OCI-LY3 (cell line): ENCODE measurements at regions not wholly inside any gene's neighbourhood (a gene's known extent, or its start where the extent isn't known, plus 50 kb on each side); places are given as distances from the start of the nearest gene placed in this dataset.

Experiments used
- EZH2phosphoT487 ChIP-seq: fragments of 200-600 bp; shearing (Covaris generic); IDR thresholded peaks from 2 replicates; pipeline ENCODE4 v1.6.1; 2018; ENCODE audit warnings: antibody characterized with exemption, mixed run types, low read depth
- TF ChIP-seq, protein P1 (sequence below): fragments of 200-600, 300-600 bp; sonication (generic); IDR thresholded peaks from 2 replicates; pipeline ENCODE4 v1.5.1; 2014; ENCODE audit warnings: antibody characterized with exemption, low read length, low read depth

DNA sequence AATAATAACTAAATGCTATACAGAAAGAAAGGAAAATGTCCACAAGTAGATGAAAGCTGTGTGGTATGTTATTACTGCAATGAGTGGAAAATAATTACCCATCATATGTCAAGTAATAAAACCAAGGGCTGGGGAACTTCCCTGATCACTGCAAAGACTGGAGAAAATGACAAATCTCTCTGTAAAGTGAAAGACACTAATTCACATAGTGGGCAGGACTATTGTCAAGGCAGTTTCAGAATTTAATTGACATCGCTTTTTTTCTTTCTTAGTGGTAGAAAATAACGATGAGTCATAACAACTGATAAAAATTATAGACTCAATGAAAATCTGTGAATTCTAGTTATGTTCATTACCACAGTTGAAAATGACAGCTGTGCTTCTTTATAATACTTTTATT, 153.7 kb upstream of the ST6GALNAC5 start:
- TF ChIP-seq, protein P1, sequence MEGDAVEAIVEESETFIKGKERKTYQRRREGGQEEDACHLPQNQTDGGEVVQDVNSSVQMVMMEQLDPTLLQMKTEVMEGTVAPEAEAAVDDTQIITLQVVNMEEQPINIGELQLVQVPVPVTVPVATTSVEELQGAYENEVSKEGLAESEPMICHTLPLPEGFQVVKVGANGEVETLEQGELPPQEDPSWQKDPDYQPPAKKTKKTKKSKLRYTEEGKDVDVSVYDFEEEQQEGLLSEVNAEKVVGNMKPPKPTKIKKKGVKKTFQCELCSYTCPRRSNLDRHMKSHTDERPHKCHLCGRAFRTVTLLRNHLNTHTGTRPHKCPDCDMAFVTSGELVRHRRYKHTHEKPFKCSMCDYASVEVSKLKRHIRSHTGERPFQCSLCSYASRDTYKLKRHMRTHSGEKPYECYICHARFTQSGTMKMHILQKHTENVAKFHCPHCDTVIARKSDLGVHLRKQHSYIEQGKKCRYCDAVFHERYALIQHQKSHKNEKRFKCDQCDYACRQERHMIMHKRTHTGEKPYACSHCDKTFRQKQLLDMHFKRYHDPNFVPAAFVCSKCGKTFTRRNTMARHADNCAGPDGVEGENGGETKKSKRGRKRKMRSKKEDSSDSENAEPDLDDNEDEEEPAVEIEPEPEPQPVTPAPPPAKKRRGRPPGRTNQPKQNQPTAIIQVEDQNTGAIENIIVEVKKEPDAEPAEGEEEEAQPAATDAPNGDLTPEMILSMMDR = no peak
- TF ChIP-seq EZH2phosphoT487 = no peak
